Stimulated activated CD4-positive, alpha-beta T cell treated with anti-CD3 and anti-CD28 coated beads, Interleukin-15, amount 100 ng/mL, for 1 hour (primary cell): ENCODE measurements at regions not wholly inside any gene's neighbourhood (a gene's known extent, or its start where the extent isn't known, plus 50 kb on each side); places are given as distances from the start of the nearest gene placed in this dataset.
"Not testable (repeated sequence)": the region's sequence is repeated elsewhere in the genome, so short reads cannot be mapped to it uniquely, and the experiment has no call there.

Source experiments
- DNase-seq, 2 donors: peaks; one replicate each; pipeline ENCODE4 v3.0.0-alpha.2; 2020; ENCODE audit warnings: low read depth in 1 of 2, low spot score in 1 of 2

DNA sequence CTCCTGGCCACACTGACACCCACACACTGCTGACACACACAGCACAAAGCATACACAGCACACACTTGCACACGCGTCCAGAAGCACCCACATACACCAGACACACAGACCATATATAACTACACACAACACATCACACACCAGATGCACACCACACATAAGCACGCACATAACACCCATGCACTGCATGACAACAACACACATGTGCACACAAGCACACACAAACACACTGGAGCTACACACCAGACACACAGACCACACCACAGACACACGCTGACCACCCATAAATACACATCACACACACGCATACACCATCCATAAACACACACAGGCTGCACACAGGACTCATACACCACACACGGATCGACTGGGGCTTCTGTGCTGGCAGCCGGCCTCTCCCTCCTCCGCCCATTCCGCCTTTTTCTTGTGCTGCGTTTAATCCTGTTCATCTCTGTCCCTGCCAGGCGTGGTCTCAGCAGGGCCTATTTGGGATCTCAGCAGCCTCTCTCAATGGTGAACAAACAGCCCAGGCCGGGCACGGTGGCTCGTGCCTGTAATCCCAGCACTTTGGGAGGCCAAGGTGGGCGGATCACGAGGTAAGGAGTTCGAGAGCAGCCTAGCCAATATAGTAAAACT lies 396.9 kb upstream of the MYT1L start:
- DNase-seq = no peak

DNA sequence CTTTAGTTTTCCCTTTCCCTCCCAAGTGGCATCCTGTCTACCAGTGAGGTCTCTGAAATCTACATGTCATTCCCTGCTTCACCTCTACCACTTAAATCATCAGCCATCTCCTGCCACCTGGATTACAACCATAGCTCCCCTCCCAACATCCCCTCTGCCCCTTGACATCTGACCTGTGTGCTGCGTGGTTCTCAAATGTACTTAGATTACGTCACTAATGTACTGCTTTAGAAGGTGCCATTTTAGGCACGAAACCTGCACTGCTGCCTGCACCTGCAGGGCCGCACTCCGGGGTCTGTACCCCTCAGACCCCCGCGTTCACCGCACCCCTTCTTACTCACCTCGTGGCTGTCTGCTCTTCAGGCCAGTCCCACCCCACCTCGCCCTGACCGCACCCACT lies 395.1 kb upstream of the MYT1L start:
- no peak for DNase-seq

DNA sequence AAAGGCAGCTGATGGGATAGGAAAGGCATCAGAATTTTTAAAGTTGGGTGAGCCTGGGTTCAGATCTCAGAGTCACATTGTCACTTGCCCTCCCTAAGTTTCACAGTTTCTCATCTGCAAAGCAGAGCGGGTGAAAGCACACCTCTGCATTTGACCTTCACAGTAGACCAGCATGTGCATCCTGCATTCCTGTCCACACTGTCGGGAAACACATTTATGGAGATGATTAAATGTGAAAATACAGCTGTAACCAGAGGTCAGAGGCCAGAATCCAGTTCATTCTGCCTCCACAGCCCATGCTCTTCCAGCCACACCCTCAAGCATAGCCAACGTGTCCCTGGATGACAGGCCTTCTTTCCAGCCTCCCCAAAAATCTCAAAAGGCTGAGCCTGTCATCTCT lies 392.0 kb upstream of the MYT1L start:
- DNase-seq = no peak

DNA sequence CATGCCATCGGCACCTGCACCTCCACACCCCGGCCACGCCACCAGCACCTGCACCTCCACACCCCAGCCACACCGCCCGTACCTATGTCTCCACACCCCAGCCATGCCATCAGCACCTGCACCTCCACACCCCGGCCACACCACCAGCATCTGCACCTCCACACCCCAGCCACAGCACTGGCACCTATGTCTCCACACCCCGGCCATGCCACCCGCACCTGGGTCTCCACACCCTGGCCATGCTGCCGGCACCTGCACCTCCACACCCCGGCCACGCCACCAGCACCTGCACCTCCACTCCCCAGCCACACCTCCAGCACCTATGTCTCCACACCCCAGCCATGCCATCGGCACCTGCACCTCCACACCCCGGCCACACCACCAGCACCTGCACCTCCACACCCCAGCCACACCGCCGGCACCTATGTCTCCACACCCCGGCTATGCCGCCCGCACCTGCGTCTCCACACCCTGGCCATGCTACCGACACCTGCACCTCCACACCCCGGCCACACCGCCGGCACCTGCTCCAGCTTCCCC lies 390.3 kb upstream of the MYT1L start:
- DNase-seq = no peak

DNA sequence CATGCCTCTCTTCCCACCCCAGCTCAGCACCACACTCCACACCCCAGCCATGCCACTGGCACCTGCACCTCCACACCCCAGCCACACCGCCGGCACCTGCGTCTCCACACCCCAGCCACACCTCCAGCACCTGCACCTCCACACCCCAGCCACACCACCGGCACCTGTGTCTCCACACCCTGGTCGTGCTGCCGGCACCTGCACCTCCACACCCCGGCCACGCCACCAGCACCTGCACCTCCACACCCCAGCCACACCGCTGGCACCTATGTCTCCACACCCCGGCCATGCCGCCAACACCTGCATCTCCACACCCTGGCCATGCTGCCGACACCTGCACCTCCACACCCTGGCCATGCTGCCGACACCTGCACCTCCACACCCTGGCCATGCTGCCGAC lies 389.7 kb upstream of the MYT1L start:
- not testable (repeated sequence) for DNase-seq

DNA sequence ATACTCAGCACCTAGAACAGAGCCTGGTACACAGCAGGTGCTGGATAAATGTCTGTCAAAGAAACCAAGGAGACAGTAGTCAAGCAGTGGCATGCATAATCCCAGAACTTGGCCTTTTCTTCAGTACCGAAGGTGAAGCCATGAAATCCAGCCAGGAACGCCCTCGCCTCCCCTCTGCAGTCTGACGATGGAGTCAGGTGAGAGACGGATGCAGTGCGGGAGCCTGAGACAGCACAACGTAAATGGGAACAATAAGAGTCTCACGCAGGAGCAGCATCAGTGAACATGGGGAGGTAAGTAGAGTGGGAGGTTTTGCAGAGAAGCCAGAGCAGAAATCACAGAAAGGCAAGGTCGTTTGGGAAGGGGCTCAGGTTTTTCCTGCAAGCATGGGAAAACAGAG lies 389.3 kb upstream of the MYT1L start:
- DNase-seq = no peak

DNA sequence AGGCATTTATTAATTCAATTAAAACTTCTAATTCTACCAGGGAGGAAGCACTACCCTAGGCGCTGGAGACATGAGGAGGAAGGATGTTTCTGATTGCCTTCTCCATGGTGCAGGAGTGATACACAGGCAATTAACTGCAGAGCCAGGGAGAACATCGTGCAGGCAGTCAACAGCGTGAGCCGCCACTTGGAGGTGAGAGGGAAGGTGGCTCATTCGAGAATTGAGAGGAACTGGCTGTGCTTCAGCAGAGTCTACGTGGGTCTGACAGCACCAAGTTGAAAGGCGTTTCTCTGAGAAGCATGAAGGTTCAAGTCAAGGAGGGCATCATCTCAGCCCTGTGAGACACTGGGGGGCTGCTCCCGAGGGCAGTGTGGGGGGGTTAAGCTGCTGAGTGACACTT lies 388.7 kb upstream of the MYT1L start:
- no peak for DNase-seq

DNA sequence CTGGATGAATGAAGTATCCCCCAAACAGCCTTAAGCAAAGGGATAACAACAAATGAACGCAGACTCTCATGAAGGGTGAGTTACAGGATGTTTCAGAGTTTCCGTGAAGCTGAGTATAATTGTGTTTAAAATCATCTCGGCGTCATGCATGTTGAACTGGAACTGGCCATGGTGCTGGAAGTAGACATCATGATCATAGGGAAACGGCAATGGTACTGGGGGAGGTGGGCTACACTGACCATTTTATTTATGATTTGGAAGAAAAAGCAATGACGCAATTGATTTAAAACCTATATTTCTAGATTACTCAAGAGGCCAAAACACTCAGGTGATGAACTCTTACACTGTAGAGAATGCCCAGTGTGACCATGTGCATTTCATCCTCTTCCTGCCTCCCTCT lies 387.9 kb upstream of the MYT1L start:
- no peak for DNase-seq

DNA sequence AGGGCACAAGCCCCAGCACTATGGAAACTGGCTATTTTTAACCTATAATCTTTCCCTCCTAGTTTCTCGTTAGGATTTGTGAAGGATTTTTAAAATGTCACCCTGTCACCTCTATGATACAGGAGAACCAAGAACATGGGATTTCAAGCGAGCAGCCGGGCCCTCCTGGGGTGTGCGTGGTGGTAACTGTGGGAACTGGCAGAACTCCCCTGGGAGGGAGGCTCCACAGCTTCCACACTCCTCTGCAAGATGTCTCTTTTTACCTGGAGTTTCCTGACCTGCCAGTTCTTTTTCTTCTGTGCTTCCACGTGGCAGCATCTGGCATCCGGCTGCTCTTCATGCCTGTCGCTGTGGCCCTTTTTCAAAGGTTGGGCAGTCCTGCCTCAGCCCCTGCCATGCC lies 386.3 kb upstream of the MYT1L start:
- DNase-seq = no peak

DNA sequence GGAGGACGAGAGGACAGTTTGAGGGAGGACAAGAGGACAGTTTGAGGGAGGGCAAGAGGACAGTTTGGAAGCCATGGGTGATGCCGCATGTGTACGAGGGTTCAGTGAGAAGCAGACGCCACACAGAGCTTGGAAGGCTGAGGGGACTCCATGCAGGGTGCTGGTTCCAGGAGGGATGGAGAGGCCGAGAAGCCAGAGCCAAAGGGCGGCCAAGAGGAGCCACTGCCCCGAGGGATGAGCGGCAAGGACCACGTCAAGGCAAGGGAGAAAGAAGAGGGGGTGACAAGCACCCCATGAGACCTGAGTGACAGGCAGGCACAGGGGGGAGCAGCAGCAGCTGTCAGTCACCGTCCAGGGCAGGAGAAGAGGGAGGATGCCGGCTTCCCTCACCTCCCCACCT lies 385.7 kb upstream of the MYT1L start:
- no peak for DNase-seq

DNA sequence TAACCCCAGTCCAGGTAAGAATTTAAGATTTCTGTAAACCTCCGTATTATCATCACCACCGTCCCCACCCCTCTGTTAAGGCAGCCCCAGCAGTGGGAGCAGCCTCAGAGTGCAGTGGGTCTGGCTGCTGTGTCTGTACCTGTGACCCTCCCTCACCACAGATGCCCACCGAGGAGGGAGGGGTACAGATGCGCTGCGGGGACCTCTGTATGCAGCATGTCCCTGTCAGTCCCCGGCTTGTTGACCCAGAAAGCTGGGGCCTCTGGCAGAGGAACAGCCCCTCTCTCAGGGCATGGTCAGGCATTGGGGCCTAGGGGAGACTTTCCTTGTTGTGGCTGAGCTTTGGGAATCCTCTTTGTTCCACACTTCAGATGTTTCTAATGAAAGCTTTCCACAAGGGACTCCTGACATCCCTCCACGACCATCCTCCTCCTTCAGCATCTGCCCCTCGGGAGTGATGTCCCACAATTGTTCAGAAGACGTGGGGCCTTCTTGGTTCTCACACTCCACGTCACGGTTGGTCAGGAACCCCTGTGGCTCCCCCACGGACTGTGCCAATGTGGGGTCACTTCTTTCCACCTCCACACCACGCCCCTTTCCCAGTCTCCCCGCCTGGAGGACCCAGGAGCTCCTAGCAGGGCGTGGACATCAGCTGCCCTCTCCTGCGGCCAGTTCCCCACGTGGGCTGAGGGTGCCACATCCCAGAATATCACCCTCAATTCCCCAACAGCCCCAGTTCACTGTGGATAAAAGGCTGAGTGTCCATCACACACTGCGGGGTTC lies 384.2 kb upstream of the MYT1L start:
- no peak for DNase-seq

DNA sequence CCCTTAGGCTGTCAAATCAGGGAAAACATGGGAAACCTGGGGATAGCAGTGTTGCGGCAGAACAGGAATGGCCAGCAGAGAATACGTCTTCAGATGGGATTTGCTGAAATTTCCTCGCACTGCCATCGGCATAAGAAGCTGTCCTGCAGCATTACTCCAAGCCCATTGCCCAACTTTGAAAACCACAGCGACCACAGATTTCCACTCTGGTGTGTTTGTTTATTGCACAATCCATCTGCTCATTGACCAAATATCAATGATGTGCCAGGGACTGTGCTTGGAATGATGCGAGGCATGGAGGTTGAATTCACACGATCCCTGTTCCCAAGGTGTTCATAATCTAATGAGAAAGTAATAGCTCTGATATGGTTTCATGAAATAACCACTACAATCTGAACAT lies 383.3 kb upstream of the MYT1L start:
- no peak for DNase-seq

DNA sequence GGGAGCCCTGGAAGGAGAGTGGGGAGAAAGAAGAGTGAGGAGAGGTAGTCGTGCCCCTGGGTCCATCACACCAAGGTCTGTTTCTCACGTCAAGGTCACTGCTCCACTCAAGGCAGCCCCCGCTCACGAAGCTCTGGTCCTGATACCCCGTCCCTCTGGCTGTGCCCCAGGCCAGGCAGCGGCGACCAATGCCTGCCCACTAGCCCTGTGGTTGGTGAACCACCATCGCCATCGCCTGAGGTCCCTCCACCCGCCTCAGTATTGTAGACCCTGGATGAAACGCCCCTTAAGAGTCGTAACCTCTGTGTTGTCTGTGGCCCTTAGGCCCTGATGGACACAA lies 378.3 kb upstream of the MYT1L start:
- no peak for DNase-seq

DNA sequence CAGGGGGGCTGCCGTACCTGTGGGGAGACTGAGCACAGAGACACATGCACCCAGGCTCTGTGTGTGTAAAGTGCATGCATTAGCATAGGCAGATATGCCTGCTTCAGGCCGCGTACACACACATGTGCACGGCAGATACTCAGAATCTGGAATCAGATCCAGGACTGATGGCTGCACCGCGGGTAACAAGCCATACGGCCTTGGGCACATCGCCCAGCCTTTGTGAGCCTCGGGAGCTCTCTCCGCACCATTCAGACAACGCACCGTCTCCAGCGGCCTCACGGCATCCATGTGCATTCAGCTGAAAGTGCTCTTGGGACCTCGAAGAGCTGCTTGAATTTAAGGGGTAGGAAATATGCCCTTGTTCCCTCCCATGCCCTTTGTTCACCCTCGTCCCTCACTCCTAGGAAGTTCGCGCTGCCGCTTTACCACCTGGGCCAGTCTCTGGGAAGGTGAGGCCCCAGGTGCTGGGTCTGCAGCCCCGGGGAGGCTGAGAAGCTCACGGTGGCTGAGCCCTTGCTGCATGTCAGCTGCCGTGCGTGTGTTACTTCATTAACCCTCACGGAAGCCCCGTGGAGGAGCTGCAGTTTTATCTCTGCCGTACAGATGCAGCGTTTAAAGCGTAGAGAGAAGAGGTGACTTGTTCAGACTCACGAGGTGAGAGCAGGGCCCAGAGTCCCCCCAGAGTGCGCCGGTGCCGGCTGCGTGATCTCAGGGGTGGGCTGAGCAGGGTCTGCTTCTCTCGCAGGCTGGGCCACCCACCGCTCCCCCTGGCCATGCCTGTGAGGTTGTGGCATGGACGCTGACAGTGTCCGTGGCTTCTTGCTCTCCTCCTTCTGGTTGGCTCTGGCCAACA lies 377.7 kb upstream of the MYT1L start:
- DNase-seq = no peak

DNA sequence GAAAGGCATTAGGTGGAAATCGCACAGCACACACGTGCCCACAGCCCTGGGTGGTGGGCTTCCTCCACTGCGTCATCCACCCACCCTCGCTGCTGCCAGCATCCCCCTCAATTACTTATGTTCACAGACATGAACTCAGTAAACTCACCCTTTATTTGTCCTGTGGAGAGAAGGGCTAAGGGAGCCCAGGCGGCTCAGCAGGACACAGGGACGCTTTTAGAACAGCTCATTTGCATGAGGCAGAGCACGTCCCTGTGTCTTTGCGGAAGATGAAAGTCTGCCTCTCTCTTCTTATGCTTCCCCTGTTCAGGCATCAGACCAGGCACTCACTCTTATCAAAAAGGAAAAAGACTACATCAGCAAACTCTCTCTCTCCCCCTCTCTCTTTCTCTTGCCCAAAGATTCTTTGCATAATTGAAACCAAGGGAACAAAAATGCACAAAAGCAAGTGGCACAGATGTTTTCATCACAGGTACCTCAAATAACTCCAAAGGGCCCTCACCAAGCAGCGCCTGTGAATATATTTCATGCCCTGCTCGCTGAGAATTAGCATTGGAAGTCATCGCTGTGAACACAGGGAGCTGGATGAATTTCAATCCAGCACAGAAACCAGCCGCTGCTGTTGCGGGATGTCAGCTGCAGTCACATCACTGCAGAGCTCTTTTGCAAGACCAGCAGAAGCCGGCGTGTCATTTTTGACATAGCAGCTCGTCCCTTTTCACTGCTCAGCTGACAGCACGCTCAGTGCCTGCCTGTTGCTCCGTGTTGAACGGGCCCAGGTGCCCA lies 376.3 kb upstream of the MYT1L start:
- DNase-seq = no peak

DNA sequence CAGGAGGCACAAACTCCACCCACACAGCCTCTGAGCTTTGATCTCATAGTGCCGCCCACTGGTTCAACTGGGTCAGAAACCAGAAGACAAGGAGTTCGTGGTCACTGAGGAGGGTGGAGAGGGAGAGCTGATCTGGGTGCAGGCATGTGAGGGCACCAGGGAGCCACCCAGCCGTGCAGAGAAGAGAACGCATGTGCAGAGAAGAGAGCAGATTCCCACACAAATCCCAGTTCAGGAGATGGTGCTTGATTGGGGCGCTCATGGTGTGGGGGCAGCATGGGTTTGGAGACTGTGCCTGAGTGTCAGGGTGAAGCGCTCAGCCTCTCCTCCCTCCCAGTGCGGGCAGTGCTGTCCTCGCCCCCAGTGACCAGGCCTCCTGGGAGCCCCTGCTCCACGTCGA lies 375.2 kb upstream of the MYT1L start:
- DNase-seq = no peak

DNA sequence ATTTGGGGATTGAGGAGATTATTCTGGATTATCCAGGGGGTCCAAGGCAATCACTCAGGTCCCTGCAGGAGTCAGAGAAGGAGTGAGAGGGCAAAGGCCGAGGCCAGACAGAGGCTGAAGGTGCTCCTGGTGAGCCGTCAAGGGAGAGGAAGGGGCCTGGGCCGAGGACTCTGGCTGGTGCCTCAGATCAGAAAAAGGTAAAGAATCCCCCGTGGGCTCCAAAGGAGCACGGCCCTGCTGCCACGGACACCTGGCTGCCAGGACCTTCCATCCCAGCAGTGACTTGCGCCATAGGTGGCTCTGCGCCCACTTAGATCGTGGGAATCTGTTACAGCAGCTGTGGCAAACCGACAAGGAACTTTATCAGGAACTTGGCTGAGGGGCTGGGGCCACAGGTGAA lies 374.8 kb upstream of the MYT1L start:
- no peak for DNase-seq

DNA sequence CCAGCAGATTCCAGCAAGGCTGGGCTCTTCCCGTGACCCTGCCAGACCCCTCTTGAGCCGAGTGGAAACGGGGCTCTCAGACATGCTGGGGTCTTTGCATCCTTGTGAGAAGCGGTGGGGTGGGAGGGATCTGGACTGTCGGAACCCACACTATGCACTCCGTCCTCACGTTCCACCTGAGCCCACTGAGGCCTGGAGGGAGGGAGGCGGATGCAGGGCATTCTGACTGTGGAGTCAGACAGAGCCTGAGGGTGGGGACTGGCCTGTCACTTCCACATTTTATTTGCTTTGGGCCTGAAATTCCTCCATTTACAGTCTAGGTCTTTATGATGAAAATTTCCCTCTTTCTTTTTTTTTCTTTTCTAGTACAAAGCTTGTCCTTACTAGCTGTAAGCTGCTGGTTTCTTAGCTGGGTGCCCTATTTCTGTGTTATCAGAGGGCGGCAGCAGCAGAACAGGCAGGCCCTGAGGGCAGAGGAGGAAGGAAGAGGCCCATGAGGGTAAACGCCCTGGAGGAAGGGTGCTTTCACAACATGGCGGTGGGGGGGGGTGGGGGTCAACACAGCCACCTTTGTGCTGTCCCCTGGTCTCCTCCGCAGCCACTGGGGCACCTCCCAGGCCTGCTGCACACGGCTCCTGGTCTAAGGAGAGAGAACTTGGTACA lies 373.5 kb upstream of the MYT1L start:
- DNase-seq = no peak

DNA sequence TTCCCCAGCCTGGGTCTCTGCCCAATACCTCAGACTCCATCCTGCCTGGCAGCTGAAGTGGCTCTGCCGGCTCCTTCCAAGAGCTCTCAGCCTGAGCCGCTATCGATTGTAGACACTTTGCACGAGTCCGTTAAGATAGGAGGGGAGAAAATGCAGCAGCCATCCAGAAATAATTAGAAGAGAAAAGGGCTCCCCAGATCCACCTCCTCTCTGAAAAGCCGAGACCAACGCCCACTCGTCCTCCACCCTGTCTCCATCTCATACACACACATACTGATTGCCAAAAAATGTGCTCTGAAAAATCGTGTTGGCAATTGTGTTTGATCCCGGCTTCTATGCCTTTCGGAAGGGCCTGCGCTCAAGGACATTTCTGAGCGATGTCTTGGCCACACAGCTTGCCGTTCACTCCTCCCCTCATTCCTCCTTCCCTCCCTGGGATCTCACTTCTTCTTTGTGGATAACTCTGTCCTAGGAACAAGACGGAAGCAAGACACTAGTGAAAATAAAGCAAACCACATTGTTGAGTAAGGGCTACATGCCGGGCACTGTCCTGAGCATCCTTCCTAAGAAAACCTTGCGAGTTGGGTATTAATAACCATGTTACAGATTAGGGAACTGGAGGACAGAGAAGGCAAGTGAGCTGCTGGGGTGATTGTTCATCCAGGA lies 372.8 kb upstream of the MYT1L start:
- no peak for DNase-seq

DNA sequence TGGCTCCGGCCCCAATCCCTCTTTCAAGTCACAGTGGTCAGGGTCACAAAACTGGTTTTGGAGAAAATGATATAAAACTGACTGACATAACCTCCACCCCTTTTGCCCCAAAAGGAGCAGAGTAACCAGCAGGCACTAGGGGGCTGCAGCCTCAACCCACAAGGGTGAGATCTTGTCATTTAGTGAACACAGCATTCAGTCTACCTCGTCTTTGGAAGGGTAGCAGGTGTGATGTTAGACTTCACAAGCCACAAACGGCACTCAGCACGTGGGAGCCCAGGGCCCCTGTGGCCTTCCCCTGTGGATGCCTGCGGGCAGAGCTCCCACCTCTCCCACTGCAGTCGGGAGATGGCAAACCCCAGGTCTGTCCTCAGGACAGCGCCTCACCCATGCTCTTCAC lies 372.1 kb upstream of the MYT1L start:
- no peak for DNase-seq
